HG02759 (cell line): ENCODE measurements at regions not wholly inside any gene's neighbourhood (a gene's known extent, or its start where the extent isn't known, plus 50 kb on each side); places are given as distances from the start of the nearest gene placed in this dataset.
A peak's percentile ranks its signal among the peaks of the same experiment; 100 is the strongest.

Experiments used
- ATAC-seq: cut with Tn5 transposase; IDR thresholded peaks from one replicate; pipeline ENCODE4 v1.9.1; 2021; ENCODE audit warnings: mild to moderate bottlenecking, moderate library complexity; ENCODE audit not compliant: unreplicated experiment

DNA sequence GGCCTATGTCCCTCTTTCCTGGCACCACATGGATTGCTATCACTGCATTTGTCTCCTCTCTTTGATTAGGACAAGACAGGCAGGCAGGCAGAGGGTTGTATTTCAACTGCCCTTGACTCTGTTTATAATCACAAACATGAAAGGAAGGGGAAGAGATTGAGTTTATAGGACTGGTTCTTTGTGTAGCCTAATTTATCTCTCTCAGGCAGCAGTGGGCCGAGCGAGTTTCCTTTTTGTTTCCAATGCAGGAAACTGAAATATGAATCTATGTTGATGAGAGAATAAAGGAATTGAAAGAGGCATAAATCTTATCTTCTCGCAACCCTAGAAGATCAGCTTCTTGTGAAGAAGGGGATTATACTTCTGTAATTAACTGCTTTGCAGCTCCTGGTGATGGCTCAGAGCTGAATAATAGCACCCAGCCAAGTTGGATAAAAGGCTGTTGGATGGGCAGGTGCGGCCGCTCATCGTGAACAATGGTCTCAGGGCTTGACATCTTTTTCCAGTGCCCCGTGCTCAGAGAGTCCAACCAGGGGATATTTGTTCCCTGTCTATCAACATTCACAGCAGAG is 80.6 kb upstream of the SYT13 start:
- ATAC-seq: no peak

DNA sequence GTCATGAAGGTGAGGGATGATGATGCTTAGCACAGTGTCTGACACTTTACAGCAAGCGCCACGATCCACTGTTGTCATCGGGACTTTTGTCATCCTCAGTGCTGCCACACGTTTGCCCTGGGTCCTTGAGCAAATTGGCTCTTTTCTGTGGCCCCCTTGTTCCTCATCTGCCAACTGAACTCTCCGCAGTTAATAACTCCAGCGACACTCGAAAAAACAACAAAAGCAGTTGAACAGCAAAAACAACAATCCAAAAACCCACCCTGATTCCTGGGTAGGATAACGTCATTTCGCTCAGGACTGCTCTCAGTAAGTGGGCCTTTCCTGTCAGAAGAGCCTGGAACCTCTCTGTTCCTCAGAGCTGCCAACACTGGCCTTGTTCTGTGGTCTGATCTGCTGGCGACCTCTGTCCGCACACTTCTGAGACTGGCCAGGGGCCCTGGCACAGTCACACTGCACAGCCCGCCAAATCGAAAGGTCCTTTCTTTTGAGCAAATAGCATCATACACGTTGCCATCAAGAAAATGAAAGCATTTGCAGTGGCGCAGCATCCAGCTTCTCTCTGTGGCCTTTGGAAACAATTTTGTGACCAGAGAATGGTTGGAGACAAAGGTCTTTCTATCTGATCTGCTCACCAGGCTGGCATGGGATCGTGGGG is 79.9 kb upstream of the SYT13 start:
- ATAC-seq: no peak

DNA sequence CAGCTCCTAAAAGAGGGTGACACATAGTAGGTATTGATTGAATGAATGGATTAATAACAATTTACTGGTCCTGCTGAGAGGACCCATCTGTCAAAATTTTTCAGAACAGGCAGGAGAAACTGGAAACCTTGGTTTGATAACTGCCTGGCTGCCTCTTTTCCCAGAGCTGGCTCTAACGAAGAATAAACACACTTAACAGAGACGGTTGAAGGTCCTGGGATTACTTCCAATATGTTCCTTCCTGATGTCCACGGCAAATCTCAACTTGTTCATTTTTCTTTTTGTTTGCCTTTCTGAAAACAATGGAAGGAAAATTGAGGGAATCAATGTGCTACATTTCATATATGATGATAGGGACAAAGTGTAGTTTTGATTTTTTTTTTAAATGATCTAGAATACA is 76.5 kb upstream of the SYT13 start:
- ATAC-seq: no peak

DNA sequence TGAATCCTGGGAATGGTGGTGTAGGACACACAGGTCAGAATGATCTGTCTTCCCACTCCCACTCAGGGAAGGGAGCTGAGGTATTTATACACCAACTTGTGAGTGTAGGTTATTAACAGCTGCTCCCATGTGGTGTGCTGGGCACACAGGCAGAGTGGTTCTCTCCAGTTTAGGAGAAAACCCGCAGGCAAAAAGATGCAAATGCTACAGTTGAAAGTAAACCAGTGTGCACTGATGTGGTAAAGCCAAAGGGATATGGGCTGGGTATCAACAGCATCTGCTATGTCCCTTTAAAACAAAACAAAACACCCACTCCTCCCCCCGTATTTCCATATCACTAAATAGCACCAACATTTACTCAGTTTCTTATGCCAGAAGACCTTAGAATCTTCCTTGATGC is 75.4 kb upstream of the SYT13 start:
- no peak for ATAC-seq

DNA sequence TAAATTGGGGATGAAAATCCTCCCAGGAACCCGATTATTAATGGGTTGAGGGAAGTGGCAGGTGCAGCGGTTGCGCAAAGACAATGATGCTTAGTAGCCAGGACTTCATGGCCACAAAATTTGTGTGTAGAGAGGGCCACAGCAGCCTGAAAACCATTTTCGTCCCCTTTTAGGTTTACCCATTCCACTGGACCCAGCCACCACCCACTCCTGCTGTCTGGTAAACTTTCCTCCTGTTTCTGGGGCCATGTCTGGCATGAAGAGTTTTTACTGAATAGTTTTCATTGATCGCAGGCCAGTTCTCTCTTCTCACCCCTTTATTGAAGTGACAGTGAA is 69.5 kb upstream of the SYT13 start:
- ATAC-seq: no peak

DNA sequence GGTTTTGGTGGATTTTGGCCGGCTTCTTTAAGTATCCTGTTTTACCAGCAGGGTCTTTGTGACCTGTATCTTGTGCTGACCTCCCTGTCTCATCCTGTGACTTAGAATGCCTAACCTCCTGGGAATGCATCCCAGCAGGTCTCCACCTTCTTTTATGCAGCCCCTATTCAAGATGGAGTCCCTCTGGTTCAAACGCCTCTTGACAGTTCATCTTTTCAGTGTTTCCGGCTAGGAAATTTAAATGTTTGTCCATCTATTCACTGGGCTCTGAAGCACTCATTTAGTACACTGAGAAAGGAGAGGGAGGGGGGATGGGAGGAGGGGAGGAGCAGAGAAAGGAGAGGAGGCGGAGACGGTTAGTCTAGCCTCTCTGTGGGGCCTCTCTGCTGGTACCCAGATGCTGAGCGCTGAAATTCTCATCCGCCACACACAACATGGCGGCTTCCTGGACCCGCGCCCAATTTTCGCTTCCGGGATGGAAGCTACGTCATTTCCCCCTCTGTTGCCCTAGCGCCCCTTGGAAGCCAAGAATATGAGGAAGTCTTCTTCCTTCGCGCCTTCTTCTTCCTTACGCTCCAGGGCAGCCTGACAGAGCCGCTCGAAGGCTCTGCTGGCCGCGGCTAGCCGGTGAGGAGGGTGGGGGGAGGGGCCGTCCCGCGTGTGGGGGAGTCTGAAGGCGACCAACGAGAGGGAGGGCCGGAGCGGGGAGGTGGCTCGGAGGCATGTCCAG is 69.0 kb upstream of the SYT13 start:
- ATAC-seq: peak; percentile 98

DNA sequence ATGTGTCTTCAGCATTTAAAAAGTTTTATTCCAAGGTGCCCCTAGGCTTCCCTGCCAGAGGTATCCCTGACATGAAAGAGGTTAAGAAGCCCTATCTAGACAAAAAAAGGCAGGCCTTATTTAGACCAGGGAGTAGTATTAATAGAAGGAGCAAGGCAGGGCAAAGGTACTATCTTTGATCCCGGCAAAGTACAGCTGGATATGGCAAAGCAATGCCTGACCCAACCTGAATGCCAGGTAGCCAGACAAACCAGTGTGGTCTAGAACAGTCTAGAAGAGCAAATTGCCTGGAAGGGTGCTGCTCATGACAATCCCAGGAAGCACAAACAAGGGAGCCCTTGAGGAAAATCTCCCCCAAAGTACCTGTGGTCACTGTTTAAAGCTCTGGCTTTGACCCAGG is 62.6 kb upstream of the SYT13 start:
- no peak for ATAC-seq

DNA sequence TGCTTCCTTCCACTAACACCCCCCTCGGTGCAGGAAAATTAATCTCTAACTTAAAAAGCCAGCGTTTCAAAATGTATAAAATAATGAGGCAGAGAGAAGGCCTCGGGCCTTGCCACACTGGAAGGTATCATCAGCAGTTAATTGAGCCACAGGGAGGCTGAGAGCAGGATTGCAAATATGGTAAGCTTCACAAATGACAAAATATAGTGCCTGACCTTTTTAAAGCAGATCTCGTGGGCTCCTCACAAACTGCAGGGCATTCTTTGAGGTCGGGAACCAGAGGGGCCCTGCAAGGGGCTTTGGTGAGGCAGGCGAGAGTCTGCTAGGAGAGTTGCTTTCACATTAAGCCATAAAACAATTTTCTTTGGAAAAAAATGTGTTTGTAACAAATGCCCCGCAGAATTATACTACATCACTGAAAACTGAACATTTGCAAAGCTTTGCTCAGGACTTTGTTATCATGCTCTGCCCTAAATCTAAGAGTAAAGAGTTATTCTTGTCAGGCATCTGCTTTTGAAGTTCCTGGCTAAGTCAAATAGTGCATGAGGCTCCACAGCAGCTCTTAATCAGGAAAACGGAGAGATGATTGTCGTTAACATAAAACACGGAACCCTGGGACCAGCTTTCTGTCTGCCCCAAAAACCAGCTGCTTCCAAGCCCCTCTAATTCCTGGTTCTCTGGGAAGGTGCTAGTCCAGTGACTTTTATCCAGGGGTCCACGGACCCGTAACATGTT is 61.4 kb upstream of the SYT13 start:
- no peak for ATAC-seq

DNA sequence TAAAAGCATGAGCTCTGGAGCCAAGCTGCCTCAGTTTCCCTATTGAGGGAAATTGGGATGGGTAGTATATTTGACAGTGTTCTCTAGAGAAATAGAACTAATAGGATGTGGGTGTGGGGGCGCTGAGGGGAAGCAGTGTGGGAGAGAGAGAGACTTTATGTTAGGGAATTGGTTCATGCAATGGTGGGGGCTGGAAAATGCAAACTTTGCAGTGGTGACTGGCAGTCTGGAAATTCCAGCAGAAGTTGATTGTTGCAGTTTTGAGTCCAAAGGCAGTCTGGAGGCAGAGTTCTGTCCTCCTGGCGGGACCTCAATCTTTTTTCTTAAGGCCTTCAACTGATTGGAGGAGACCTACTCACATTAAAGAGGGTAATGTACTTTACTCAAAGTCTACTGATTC is 59.4 kb upstream of the SYT13 start:
- ATAC-seq: no peak

DNA sequence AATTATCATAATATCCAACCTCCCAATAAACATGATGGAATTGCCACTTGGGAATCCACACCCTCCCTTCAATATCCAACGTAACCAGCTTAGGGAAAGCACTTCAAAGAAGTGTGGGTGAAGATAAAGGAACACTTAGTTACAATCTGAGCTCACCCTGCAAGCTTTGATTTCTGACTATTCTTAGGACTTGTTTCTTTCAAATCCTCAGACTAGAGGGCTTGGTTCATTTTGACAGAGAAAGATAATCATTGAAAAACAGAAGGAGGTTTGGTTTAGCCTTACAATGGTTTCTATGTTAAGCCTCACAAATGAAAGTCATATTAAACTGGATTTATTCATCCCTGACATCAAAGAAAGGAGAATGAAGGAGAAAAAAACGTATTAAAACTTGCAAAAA is 57.9 kb upstream of the SYT13 start:
- ATAC-seq: no peak

DNA sequence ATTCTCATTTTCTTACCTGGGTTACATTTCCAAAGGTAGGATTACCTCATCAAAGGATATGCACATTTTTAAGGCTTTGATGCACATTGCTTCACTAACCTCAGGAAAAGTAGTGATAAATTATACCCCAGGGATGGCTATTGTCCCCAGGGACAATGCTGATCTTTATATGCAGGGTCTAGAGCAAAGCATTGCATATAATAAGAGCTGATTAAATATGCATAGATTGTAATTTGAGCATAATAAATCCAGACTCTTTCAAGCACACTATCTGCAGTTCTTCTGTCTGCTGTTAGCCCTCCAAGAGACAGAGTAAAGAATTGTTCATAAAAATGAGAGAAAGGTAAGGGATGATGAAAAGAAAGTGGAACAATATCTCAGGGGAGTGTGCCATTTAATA is 57.3 kb upstream of the SYT13 start:
- no peak for ATAC-seq

DNA sequence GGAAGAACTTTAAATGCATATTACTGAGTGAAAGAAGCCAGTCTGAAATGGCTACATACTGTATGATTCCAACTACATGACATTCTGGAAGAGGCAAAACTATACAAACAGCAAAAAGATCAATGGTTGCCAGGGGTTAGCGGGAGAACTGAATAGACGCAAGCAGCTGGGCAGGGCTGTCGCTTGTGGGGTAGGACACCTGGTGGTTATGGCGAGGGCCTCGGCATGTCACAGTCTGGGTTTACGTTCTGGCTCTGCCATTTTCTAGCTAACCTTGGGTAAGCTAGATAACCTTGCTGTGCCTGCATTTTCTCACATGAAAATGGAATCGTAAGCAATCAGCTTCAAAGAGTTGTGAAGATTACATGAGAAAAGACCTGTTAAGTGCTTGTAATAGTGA is 55.2 kb upstream of the SYT13 start:
- no peak for ATAC-seq

DNA sequence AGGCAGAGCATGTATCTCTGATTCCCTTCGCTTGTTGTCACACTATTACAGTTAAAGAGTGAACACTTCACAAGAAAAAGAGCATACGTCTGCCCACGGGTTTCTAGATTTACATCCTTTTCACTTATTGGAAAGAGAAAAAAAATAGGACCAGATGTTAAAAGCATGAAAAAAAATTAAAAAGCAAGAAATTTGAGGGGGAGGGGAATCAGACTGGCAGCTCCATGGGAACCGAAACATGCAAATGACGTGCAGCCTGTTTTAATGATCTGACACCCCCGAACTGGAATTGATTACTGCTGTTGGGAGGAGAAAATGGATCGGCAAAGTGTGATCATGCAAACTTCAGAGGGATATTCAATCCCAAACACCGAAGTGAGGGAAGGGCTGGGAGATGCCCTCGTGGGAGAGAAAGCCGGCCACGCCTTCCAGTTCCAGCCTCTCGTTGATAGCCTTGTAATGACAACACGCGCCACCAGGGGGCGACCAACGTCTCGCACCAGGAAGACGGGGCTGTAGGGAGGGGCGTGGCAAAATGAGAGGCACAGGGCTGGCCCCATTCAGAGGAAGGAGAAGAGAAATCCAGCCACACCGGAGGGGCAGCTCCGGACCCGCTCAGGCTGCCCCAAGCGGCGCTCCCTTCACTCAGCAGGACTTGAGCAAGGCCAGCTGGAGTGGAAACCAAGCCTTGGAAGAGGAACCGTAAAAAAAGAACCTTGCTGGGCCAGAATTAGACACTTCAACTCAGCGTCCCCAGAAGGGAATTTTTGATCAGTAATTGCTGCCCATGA is 53.8 kb upstream of the SYT13 start:
- peak; percentile 96 for ATAC-seq

DNA sequence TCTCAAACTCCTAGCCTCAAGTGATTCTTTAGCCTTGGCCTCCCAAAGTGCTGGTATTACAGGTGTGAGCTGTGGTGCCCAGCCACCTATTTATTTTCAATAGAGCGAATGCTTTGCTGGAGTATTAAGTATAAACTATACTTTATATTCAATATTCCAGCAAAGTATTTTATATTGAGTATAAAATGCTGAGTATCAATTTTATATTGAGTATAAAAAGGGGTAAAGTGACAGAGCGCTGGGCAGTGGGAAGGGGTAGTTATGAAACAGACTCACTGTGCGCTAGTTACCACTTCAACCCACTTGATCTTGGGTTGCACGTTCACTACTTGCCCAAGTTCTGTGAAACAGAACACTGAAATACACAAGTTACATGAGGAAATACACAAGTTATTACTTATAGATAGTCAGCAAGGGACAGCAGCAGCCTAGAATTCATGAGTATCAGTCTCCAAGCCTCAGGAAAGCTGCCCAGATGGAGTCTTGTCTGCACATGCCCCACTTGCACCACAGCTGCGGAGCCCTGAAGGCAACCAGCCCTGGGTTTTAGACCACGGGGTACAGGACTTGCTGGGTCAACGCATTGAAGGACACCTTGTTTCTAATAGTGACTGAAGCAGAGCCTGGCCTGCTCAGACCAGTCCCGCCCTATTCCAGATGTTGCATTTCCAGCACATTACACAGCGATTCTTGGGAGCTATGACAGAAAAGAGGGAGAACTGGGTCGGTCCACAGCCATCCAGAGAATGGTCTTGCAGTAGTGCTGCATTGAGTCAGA is 51.6 kb upstream of the SYT13 start:
- ATAC-seq: no peak

DNA sequence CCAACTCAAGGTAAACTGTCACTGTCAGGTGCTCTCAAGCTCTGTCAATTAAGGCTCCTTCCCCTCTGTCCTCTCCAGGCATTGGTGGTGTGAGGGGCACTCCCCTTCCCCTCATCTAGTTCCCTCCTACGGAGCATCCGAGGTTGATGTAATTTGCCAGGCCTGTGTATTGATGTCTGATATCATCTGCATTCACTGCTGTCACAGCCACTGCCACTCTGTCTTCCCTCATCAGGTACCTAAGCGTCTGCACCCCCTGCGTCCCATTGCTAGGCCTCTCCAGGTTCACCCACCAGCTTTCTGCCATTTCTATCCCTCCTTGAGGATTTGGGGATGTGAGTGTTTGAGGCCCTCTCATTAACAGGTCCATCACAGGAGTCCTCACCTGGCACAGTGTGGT is 50.0 kb upstream of the SYT13 start:
- no peak for ATAC-seq
